LNCAP (cell line): ENCODE measurements at regions not wholly inside any gene's neighbourhood (a gene's known extent, or its start where the extent isn't known, plus 50 kb on each side); places are given as distances from the start of the nearest gene placed in this dataset.

Source experiments
- TF ChIP-seq, protein P1 (sequence below): fragments of 450-650 bp; IDR thresholded peaks from 2 replicates; pipeline ENCODE4 v1.5.1; 2017; ENCODE audit warnings: mild to moderate bottlenecking

GRCh38 chr3:152120601-152121269 lies 148.0 kb upstream of the MBNL1 start:
- TF ChIP-seq, protein P1, sequence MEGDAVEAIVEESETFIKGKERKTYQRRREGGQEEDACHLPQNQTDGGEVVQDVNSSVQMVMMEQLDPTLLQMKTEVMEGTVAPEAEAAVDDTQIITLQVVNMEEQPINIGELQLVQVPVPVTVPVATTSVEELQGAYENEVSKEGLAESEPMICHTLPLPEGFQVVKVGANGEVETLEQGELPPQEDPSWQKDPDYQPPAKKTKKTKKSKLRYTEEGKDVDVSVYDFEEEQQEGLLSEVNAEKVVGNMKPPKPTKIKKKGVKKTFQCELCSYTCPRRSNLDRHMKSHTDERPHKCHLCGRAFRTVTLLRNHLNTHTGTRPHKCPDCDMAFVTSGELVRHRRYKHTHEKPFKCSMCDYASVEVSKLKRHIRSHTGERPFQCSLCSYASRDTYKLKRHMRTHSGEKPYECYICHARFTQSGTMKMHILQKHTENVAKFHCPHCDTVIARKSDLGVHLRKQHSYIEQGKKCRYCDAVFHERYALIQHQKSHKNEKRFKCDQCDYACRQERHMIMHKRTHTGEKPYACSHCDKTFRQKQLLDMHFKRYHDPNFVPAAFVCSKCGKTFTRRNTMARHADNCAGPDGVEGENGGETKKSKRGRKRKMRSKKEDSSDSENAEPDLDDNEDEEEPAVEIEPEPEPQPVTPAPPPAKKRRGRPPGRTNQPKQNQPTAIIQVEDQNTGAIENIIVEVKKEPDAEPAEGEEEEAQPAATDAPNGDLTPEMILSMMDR = no peak

GRCh38 chr3:152121270-152121636 lies 147.5 kb upstream of the MBNL1 start:
- TF ChIP-seq, protein P1 = no peak

DNA sequence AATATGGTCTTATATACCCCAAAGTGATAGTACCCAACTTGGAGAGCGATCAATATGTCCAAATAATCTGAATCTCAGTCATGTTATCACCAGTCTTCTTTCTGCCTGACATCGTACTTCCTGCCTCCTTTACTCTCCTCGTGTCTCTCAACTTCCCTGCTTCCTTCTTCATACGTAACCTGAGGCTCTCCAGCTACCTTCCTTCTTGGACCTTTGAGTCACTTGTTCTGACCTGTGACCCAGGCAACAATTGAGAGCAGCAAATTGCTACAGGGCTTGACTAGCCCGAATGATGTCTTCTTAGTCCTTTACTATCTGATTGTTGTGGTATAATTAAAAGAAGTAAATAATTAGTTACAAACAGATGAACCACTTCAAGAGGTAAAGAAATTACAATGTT lies 145.9 kb upstream of the MBNL1 start:
- TF ChIP-seq, protein P1 = no peak

GRCh38 chr3:152123457-152123856 lies 145.3 kb upstream of the MBNL1 start:
- TF ChIP-seq, protein P1 = no peak

DNA sequence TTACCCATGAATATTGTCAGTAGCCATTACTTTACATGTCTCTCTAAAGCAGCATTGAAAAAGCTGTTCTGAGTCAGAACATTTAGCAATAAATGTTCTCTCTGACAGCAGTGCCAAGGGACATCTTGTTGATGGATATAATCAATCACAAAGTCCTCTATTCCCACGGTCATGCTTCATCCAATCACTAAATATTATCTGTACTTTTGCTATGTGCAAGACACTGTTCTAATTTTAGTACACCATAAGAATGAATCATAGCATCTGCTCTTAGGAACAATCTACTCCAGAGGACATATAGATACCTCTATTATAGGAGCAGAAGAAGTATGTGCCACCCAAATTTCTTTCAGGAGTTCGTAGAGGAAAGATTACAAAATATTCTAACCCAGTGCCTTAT lies 142.5 kb upstream of the MBNL1 start:
- TF ChIP-seq, protein P1 = no peak

- TF ChIP-seq, protein P1 = no peak
Measured at GRCh38 chr3:152127058-152127457, 141.7 kb upstream of the MBNL1 start.

DNA sequence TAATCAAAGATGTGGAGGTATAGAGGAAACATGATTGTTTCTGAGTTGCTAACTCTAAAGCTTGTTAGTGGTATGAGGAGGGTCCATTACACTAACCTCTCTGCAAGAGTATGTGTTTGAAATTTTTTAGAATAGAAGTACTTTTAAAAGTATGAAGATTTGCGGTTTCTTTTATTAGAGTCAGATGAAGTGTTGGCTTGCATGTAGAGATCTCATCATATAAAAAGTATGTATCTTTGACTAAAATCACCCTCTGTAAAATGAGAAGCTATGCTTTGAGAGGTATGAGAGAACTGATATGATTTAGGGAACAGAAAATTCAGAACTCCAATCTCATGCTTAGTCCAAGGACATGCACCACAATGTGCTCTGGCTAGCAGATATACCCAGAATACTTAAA lies 140.4 kb upstream of the MBNL1 start:
- TF ChIP-seq, protein P1 = no peak

- TF ChIP-seq, protein P1 = no peak
Measured at GRCh38 chr3:152139651-152140050, 129.1 kb upstream of the MBNL1 start.
